Liver (tissue), 8 donors: ENCODE measurements at regions not wholly inside any gene's neighbourhood (a gene's known extent, or its start where the extent isn't known, plus 50 kb on each side); places are given as distances from the start of the nearest gene placed in this dataset.

Experiments
- DNase-seq: peaks from one replicate; pipeline ENCODE4 v3.0.0-alpha.2; 2017; ENCODE audit warnings: low spot score
- H3K27ac ChIP-seq, 2 donors: one replicate each; pipeline ENCODE4 v1.7.0; 2013; ENCODE audit warnings: inconsistent platforms in 2 of 2, low read length in 2 of 2, control low read depth in 1 of 2, low read depth in 1 of 2, mild to moderate bottlenecking in 1 of 2
- H3K27me3 ChIP-seq, 4 donors: one replicate each; pipeline versions ENCODE4 v1.6.1 to v1.7.0; 2013; ENCODE audit warnings: low read length in 3 of 4, inconsistent platforms in 1 of 4, mild to moderate bottlenecking in 1 of 4, moderate library complexity in 1 of 4; ENCODE audit not compliant: control insufficient read depth in 4 of 4, insufficient read depth in 4 of 4
- H3K36me3 ChIP-seq, 4 donors: one replicate each; pipeline versions ENCODE4 v1.6.1 to v1.7.0; 2013; ENCODE audit warnings: low read length in 3 of 4, mild to moderate bottlenecking in 3 of 4, low read depth in 1 of 4, moderate library complexity in 1 of 4; ENCODE audit not compliant: control insufficient read depth in 4 of 4, insufficient read depth in 3 of 4
- H3K4me1 ChIP-seq, 4 donors: one replicate each; pipeline versions ENCODE4 v1.6.1 to v1.7.0; 2013; ENCODE audit warnings: low read length in 3 of 4, mild to moderate bottlenecking in 3 of 4, moderate library complexity in 1 of 4; ENCODE audit not compliant: control insufficient read depth in 4 of 4, insufficient read depth in 4 of 4
- H3K4me3 ChIP-seq, 3 donors: one replicate each; pipeline versions ENCODE4 v1.6.1 to v1.7.0; 2013; ENCODE audit warnings: low read length in 3 of 3, control low read depth in 1 of 3, low read depth in 1 of 3, mild to moderate bottlenecking in 1 of 3
- H3K9ac ChIP-seq, 2 donors: one replicate each; pipeline ENCODE4 v1.7.0; 2013; ENCODE audit warnings: low read length in 2 of 2, mild to moderate bottlenecking in 2 of 2, moderate library complexity in 2 of 2, control low read depth in 1 of 2, low read depth in 1 of 2
- H3K9me3 ChIP-seq, 4 donors: one replicate each; pipeline versions ENCODE4 v1.6.1 to v1.7.0; 2013; ENCODE audit warnings: low read length in 3 of 4; ENCODE audit not compliant: control insufficient read depth in 4 of 4
- EGR1 ChIP-seq, 2 donors: IDR thresholded peaks; 2 replicates each; pipeline ENCODE4 v1.6.1; 2016 to 2018; ENCODE audit warnings: antibody characterized with exemption in 2 of 2, low read depth in 2 of 2
- FOXA1 ChIP-seq: IDR thresholded peaks from 2 replicates; pipeline ENCODE4 v1.6.1; 2016; ENCODE audit warnings: antibody characterized with exemption
- GABPA ChIP-seq, 2 donors: IDR thresholded peaks in 1 of 2; conservative IDR thresholded peaks in 1 of 2; 2 replicates each; pipeline ENCODE4 v1.6.1; 2016; ENCODE audit warnings: antibody characterized with exemption in 2 of 2, mild to moderate bottlenecking in 1 of 2, moderate library complexity in 1 of 2
- HNF4A ChIP-seq, 2 donors: conservative IDR thresholded peaks; 2 replicates each; pipeline ENCODE4 v1.6.1; 2016; ENCODE audit warnings: antibody characterized with exemption in 2 of 2, mild to moderate bottlenecking in 2 of 2
- JUND ChIP-seq, 2 donors: IDR thresholded peaks; 2 replicates each; pipeline ENCODE4 v1.6.1; 2016; ENCODE audit warnings: antibody characterized with exemption in 2 of 2
- MAX ChIP-seq: IDR thresholded peaks from 2 replicates; pipeline ENCODE4 v1.6.1; 2016; ENCODE audit warnings: antibody characterized with exemption
- NR2F2 ChIP-seq: IDR thresholded peaks from 2 replicates; pipeline ENCODE4 v1.6.1; 2016; ENCODE audit warnings: antibody characterized with exemption
- RAD21 ChIP-seq, 2 donors: IDR thresholded peaks; 2 replicates each; pipeline ENCODE4 v1.6.1; 2016; ENCODE audit warnings: antibody characterized with exemption in 2 of 2, mild to moderate bottlenecking in 2 of 2
- RXRA ChIP-seq, 2 donors: IDR thresholded peaks; 2 replicates each; pipeline ENCODE4 v1.6.1; 2017 to 2018; ENCODE audit warnings: antibody characterized with exemption in 2 of 2, mild to moderate bottlenecking in 1 of 2
- SP1 ChIP-seq: IDR thresholded peaks from 2 replicates; pipeline ENCODE4 v1.6.1; 2018; ENCODE audit warnings: antibody characterized with exemption, mild to moderate bottlenecking
- TAF1 ChIP-seq: conservative IDR thresholded peaks from 2 replicates; pipeline ENCODE4 v1.6.1; 2016; ENCODE audit warnings: antibody characterized with exemption, mild to moderate bottlenecking
- YY1 ChIP-seq: IDR thresholded peaks from 2 replicates; pipeline ENCODE4 v1.6.1; 2016; ENCODE audit warnings: antibody characterized with exemption, mild to moderate bottlenecking
- ZBTB33 ChIP-seq: IDR thresholded peaks from 2 replicates; pipeline ENCODE4 v1.6.1; 2016; ENCODE audit warnings: antibody characterized with exemption
- WGBS: extraction: QIAGEN DNeasy Blood & Tissue Kit; methylation state at CpG from one replicate; pipeline ENCODE4 v1.1.7; 2013; 5-methylcytosine and 5-hydroxymethylcytosine counted together
- TF ChIP-seq, protein P1 (sequence below): fragments of 150-350 bp; IDR thresholded peaks from 2 replicates; pipeline ENCODE4 v1.5.1; 2017; ENCODE audit warnings: improper control_type of control experiment, low read depth, low read length; ENCODE audit not compliant: missing input control
- TF ChIP-seq, protein P2 (sequence below): IDR thresholded peaks from 2 replicates; pipeline ENCODE4 v1.6.1; 2016; ENCODE audit warnings: antibody characterized with exemption
- donor health status: healthy.
- donor health status: healthy.
- donor health status: healthy.
- donor health status: healthy.
- donor health status: healthy.

DNA sequence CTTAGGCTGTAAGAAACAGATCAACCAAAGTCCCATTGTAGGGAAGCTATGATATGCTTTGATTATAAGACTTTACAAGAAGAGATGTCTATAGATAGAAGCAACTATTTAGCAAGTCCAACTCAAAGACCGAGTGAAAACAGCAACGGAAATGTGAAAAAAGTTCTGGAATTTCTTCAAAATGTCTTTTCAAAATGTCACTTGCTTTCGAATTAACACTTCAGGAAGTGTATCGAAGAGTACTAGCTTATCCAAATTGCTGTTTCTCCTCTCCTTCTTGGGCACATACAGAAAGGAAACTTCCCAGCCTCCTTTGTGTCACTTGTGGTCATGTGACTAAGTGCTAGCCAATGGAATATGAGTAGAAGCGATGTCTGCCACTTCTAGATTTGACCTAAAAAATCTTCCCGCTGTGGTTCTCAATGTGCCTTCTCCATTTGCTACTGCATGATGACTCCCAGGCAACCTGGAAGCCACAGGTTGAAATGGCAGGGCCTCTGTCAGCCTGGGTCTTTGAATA, 89.9 kb downstream of the TSEN15 start:
- H3K36me3 ChIP-seq, result no peaks in the 10 kb centered on the region
- DNase-seq, result no peak
- WGBS, result 87% methylated on average over 6 of the region's 6 CpGs
- H3K27ac ChIP-seq, result no peak overlapping the region
- H3K9ac ChIP-seq, result no peak overlapping the region
- no peak overlapping the region for H3K4me3 ChIP-seq
- no peaks in the 10 kb centered on the region for H3K4me1 ChIP-seq
- TF ChIP-seq FOXA1 (no peak), TAF1 (no peak), JUND (IDR thresholded peaks at IDR 0.05) (no peak)
- no peaks in the 10 kb centered on the region for H3K27me3 ChIP-seq
- no peaks in the 10 kb centered on the region for H3K9me3 ChIP-seq

GRCh38 chr1:184143449-184143848, 91.9 kb downstream of the TSEN15 start:
- Histone ChIP-seq H3K27me3 (no peaks in the 10 kb centered on the region), H3K4me1 (no peaks in the 10 kb centered on the region), H3K4me3 (no peak overlapping the region), H3K9me3 (no peaks in the 10 kb centered on the region), H3K9ac (no peak overlapping the region), H3K36me3 (no peaks in the 10 kb centered on the region), H3K27ac (no peak overlapping the region)
- 73% methylated on average over 5 of the region's 5 CpGs for WGBS
- DNase-seq, result no peak
- TF ChIP-seq EGR1 (IDR thresholded peaks at IDR 0.05; ENCODE audit: low read depth in 2 of 2) (no peak), MAX (no peak), JUND (IDR thresholded peaks at IDR 0.05) (no peak), RAD21 (IDR thresholded peaks at IDR 0.05) (peak in 1 of 2 donors; percentile 9)
- TF ChIP-seq, protein P1, sequence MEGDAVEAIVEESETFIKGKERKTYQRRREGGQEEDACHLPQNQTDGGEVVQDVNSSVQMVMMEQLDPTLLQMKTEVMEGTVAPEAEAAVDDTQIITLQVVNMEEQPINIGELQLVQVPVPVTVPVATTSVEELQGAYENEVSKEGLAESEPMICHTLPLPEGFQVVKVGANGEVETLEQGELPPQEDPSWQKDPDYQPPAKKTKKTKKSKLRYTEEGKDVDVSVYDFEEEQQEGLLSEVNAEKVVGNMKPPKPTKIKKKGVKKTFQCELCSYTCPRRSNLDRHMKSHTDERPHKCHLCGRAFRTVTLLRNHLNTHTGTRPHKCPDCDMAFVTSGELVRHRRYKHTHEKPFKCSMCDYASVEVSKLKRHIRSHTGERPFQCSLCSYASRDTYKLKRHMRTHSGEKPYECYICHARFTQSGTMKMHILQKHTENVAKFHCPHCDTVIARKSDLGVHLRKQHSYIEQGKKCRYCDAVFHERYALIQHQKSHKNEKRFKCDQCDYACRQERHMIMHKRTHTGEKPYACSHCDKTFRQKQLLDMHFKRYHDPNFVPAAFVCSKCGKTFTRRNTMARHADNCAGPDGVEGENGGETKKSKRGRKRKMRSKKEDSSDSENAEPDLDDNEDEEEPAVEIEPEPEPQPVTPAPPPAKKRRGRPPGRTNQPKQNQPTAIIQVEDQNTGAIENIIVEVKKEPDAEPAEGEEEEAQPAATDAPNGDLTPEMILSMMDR, result no peak

- no peak for DNase-seq
- H3K36me3 ChIP-seq, result no peaks in the 10 kb centered on the region
- WGBS, result 98% methylated on average over 5 of the region's 5 CpGs
- H3K9ac ChIP-seq, result no peak overlapping the region
- H3K27me3 ChIP-seq, result no peaks in the 10 kb centered on the region
- H3K4me3 ChIP-seq, result no peak overlapping the region
- no peaks in the 10 kb centered on the region for H3K4me1 ChIP-seq
- TF ChIP-seq GABPA (IDR thresholded peaks at IDR 0.05 in 1 of 2, conservative IDR thresholded peaks at IDR 0.05 in 1 of 2) (no peak), RXRA (IDR thresholded peaks at IDR 0.05) (no peak), YY1 (no peak), NR2F2 (no peak), MAX (no peak)
- no peaks in the 10 kb centered on the region for H3K9me3 ChIP-seq
- H3K27ac ChIP-seq, result no peak overlapping the region
These were observed 93.6 kb downstream of the TSEN15 start for GRCh38 chr1:184145083-184145482.

GRCh38 chr1:184146202-184146601, 94.7 kb downstream of the TSEN15 start:
- no peak for DNase-seq
- no peak overlapping the region for H3K27ac ChIP-seq
- no peak overlapping the region for H3K9ac ChIP-seq
- WGBS, result 92% methylated on average over 4 of the region's 4 CpGs
- H3K4me3 ChIP-seq, result no peak overlapping the region
- no peaks in the 10 kb centered on the region for H3K36me3 ChIP-seq
- no peaks in the 10 kb centered on the region for H3K9me3 ChIP-seq
- no peaks in the 10 kb centered on the region for H3K4me1 ChIP-seq
- H3K27me3 ChIP-seq, result no peaks in the 10 kb centered on the region
- TF ChIP-seq RAD21 (IDR thresholded peaks at IDR 0.05) (no peak), GABPA (IDR thresholded peaks at IDR 0.05 in 1 of 2, conservative IDR thresholded peaks at IDR 0.05 in 1 of 2) (no peak), SP1 (no peak), ZBTB33 (no peak), HNF4A (conservative IDR thresholded peaks at IDR 0.05) (no peak), MAX (no peak), NR2F2 (no peak), JUND (IDR thresholded peaks at IDR 0.05) (no peak)
- TF ChIP-seq, protein P1, result no peak
- TF ChIP-seq, protein P2, sequence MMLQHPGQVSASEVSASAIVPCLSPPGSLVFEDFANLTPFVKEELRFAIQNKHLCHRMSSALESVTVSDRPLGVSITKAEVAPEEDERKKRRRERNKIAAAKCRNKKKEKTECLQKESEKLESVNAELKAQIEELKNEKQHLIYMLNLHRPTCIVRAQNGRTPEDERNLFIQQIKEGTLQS, result no peak
